HL-60 (cell line): ENCODE measurements at regions not wholly inside any gene's neighbourhood (a gene's known extent, or its start where the extent isn't known, plus 50 kb on each side); places are given as distances from the start of the nearest gene placed in this dataset.
A peak's percentile ranks its signal among the peaks of the same experiment; 100 is the strongest.

Experiments used
- DNase-seq, 2 experiments: peaks; one replicate each; pipeline ENCODE4 v3.0.0-alpha.2; 2010 to 2020; ENCODE audit warnings: low read depth in 1 of 2, low spot score in 1 of 2
- H3K27ac ChIP-seq: fragments of 250-450 bp; sonication (Bioruptor Pico); replicated peaks from 2 replicates; pipeline ENCODE4 v1.5.1; 2020; ENCODE audit warnings: mild to moderate bottlenecking, moderate library complexity
- H3K27me3 ChIP-seq: fragments of 250-450 bp; sonication (Bioruptor Pico); 2 replicates; pipeline ENCODE4 v1.5.1; 2021; ENCODE audit warnings: mild to moderate bottlenecking, moderate library complexity; ENCODE audit not compliant: insufficient read depth, poor library complexity, severe bottlenecking
- H3K4me3 ChIP-seq: replicated peaks from 2 replicates; pipeline ENCODE4 v1.5.1; 2011; ENCODE audit warnings: mild to moderate bottlenecking, control low read depth, low read length; ENCODE audit not compliant: insufficient read depth
- CTCF ChIP-seq: IDR thresholded peaks from one replicate; pipeline ENCODE4 v1.5.1; 2011; ENCODE audit warnings: low read length, control low read depth, inconsistent platforms; ENCODE audit not compliant: insufficient read depth
- GABPA ChIP-seq: IDR thresholded peaks from 2 replicates; pipeline ENCODE4 v1.6.1; 2012; ENCODE audit warnings: low read depth
- POLR2AphosphoS5 ChIP-seq: IDR thresholded peaks from 2 replicates; pipeline ENCODE4 v1.6.1; 2012; ENCODE audit warnings: low read depth
- REST ChIP-seq: IDR thresholded peaks from 2 replicates; pipeline ENCODE4 v1.6.1; 2012; ENCODE audit warnings: low read depth; ENCODE audit not compliant: insufficient replicate concordance
- SPI1 ChIP-seq: IDR thresholded peaks from 2 replicates; pipeline ENCODE4 v1.6.1; 2012; ENCODE audit warnings: low read depth, mild to moderate bottlenecking, borderline replicate concordance

GRCh38 chr1:191943684-191944083 lies 214.6 kb upstream of the RGS18 start:
- no peak overlapping the region for H3K27ac ChIP-seq
- H3K4me3 ChIP-seq = no peak overlapping the region
- H3K27me3 ChIP-seq = no peaks in the 10 kb centered on the region
- no peak for TF ChIP-seq CTCF
- no peak for TF ChIP-seq POLR2AphosphoS5
- no peak for TF ChIP-seq REST
- no peak for TF ChIP-seq GABPA
- TF ChIP-seq SPI1 = no peak
- DNase-seq = no peak

- TF ChIP-seq SPI1 = no peak
- no peak for TF ChIP-seq POLR2AphosphoS5
- no peak for TF ChIP-seq GABPA
- no peak for TF ChIP-seq CTCF
- no peak for TF ChIP-seq REST
- no peak overlapping the region for H3K27ac ChIP-seq
Measured at GRCh38 chr1:191953526-191953925, 204.7 kb upstream of the RGS18 start.

GRCh38 chr1:191959856-191960255 lies 198.4 kb upstream of the RGS18 start:
- Histone ChIP-seq H3K4me3 (no peak overlapping the region), H3K27ac (no peak overlapping the region), H3K27me3 (no peaks in the 10 kb centered on the region)
- TF ChIP-seq CTCF (no peak), POLR2AphosphoS5 (no peak), GABPA (no peak), SPI1 (no peak), REST (no peak)
- DNase-seq = no peak

More at GRCh38 chr1:191953526-191953925, 204.7 kb upstream of the RGS18 start:
- H3K27me3 ChIP-seq = no peaks in the 10 kb centered on the region
- H3K4me3 ChIP-seq = no peak overlapping the region
- DNase-seq = peak in 1 of 2 experiments; percentile 15
